Naive thymus-derived CD4-positive, alpha-beta T cell (primary cell): ENCODE measurements at regions not wholly inside any gene's neighbourhood (a gene's known extent, or its start where the extent isn't known, plus 50 kb on each side); places are given as distances from the start of the nearest gene placed in this dataset.
A peak's percentile ranks its signal among the peaks of the same experiment; 100 is the strongest.
"Not testable (repeated sequence)": the region's sequence is repeated elsewhere in the genome, so short reads cannot be mapped to it uniquely, and the experiment has no call there.

Experiments
- ATAC-seq: fragments of 150-1000 bp; cut with Tn5 transposase; 2 replicates; pipeline ENCODE4 v1.10.0; 2021; ENCODE audit warnings: mild to moderate bottlenecking, moderate library complexity
- CTCF ChIA-PET: fragments of 350-600 bp; sonication (Branson Sonifier 250); formaldehyde crosslinking; loops from one replicate; lab custom pipeline; 2021; ENCODE audit warnings: antibody characterized with exemption; lab: Charles Lee
- POLR2A ChIA-PET: fragments of 350-600 bp; sonication (Branson Sonifier 250); formaldehyde crosslinking; loops from one replicate; lab custom pipeline; 2021; ENCODE audit warnings: antibody characterized with exemption, inconsistent platforms; lab: Charles Lee
- DNase-seq, 9 donors: peaks; one replicate each; pipeline versions ENCODE4 v3.0.0 to v3.0.0-alpha.2; 2020 to 2022; ENCODE audit warnings: mixed read lengths in 1 of 9
- H3K27ac ChIP-seq: one replicate; pipeline ENCODE4 v1.7.0; 2013; ENCODE audit warnings: mild to moderate bottlenecking, low read depth, low read length, moderate library complexity
- H3K27me3 ChIP-seq, 2 donors: one replicate each; pipeline ENCODE4 v1.7.0; 2013; ENCODE audit warnings: low read length in 2 of 2, mild to moderate bottlenecking in 2 of 2, moderate library complexity in 2 of 2; ENCODE audit not compliant: control insufficient read depth in 2 of 2, insufficient read depth in 2 of 2
- H3K36me3 ChIP-seq, 3 experiments: 1 replicate in 2 of 3; 2 replicates in 1 of 3; pipeline ENCODE4 v1.7.0; 2013; ENCODE audit warnings: low read length in 3 of 3, mild to moderate bottlenecking in 3 of 3, moderate library complexity in 1 of 3; ENCODE audit not compliant: insufficient read depth in 3 of 3, control insufficient read depth in 2 of 3
- H3K4me1 ChIP-seq, 2 donors: one replicate each; pipeline ENCODE4 v1.7.0; 2013; ENCODE audit warnings: low read length in 2 of 2, mild to moderate bottlenecking in 2 of 2, moderate library complexity in 1 of 2; ENCODE audit not compliant: control insufficient read depth in 2 of 2, insufficient read depth in 2 of 2
- H3K4me3 ChIP-seq: 2 replicates; pipeline ENCODE4 v1.7.0; 2013; ENCODE audit warnings: mild to moderate bottlenecking, low read length
- H3K9me3 ChIP-seq, 3 experiments: 1 replicate in 2 of 3; 2 replicates in 1 of 3; pipeline ENCODE4 v1.7.0; 2013; ENCODE audit warnings: low read length in 3 of 3; ENCODE audit not compliant: control insufficient read depth in 2 of 3
- H3K27ac Mint-ChIP-seq, 9 donors: one replicate each; pipeline ENCODE4 v1.8.0; 2020 to 2022; ENCODE audit warnings: mixed read lengths in 9 of 9, mild to moderate bottlenecking in 8 of 9, moderate library complexity in 5 of 9, inconsistent platforms in 2 of 9
- H3K27me3 Mint-ChIP-seq, 5 donors: one replicate each; pipeline ENCODE4 v1.8.0; 2021 to 2022; ENCODE audit warnings: mixed read lengths in 5 of 5, mild to moderate bottlenecking in 1 of 5
- H3K36me3 Mint-ChIP-seq, 5 donors: one replicate each; pipeline ENCODE4 v1.8.0; 2020 to 2022; ENCODE audit warnings: mixed read lengths in 5 of 5, mild to moderate bottlenecking in 3 of 5, inconsistent platforms in 1 of 5
- H3K4me1 Mint-ChIP-seq, 7 donors: one replicate each; pipeline ENCODE4 v1.8.0; 2020 to 2022; ENCODE audit warnings: mixed read lengths in 7 of 7, mild to moderate bottlenecking in 3 of 7, inconsistent platforms in 1 of 7
- H3K4me3 Mint-ChIP-seq, 10 donors: one replicate each; pipeline ENCODE4 v1.8.0; 2020 to 2022; ENCODE audit warnings: mild to moderate bottlenecking in 10 of 10, mixed read lengths in 10 of 10, moderate library complexity in 6 of 10, inconsistent platforms in 2 of 10
- H3K9me3 Mint-ChIP-seq, 11 donors: one replicate each; pipeline ENCODE4 v1.8.0; 2020 to 2022; ENCODE audit warnings: mixed read lengths in 11 of 11, mild to moderate bottlenecking in 4 of 11, inconsistent platforms in 1 of 11, moderate library complexity in 1 of 11
- intact Hi-C, 2 donors: fragments of 100-400 bp; cut with micrococcal nuclease; formaldehyde crosslinking; loops; one replicate each; pipeline ENCODE4 v1.15.1; 2023

GRCh38 chr14:90458536-90458935, 61.7 kb downstream of the CALM1 start:
- POLR2A ChIA-PET = no interaction called here
- H3K4me3 ChIP-seq = no peak overlapping the region
- no peak overlapping the region for H3K27ac Mint-ChIP-seq
- no peaks in the 10 kb centered on the region for H3K4me1 ChIP-seq
- intact Hi-C loops = no loop called here
- no peak for DNase-seq
- H3K4me3 Mint-ChIP-seq = no peak overlapping the region
- H3K4me1 Mint-ChIP-seq = no peaks in the 10 kb centered on the region
- H3K27ac ChIP-seq = no peak overlapping the region
- no peak for ATAC-seq
- CTCF ChIA-PET = no interaction called here
- no peaks in the 10 kb centered on the region for H3K36me3 Mint-ChIP-seq
- no peaks in the 10 kb centered on the region for H3K27me3 ChIP-seq
- H3K9me3 Mint-ChIP-seq = no peaks in the 10 kb centered on the region
- H3K36me3 ChIP-seq = no peaks in the 10 kb centered on the region
- H3K9me3 ChIP-seq = no peaks in the 10 kb centered on the region
- H3K27me3 Mint-ChIP-seq = no peaks in the 10 kb centered on the region

GRCh38 chr14:90460136-90460535, 63.3 kb downstream of the CALM1 start:
- intact Hi-C loops = no loop called here
- Mint-ChIP-seq H3K27me3 (no peaks in the 10 kb centered on the region), H3K27ac (peak overlapping the region in 1 of 9 donors; percentile 22), H3K4me3 (no peak overlapping the region), H3K4me1 (no peaks in the 10 kb centered on the region), H3K36me3 (no peaks in the 10 kb centered on the region), H3K9me3 (no peaks in the 10 kb centered on the region)
- Histone ChIP-seq H3K27ac (no peak overlapping the region), H3K27me3 (no peaks in the 10 kb centered on the region), H3K36me3 (no peaks in the 10 kb centered on the region), H3K4me1 (no peaks in the 10 kb centered on the region), H3K9me3 (no peaks in the 10 kb centered on the region), H3K4me3 (no peak overlapping the region)
- CTCF ChIA-PET = no interaction called here
- POLR2A ChIA-PET = no interaction called here
- ATAC-seq (no peak), DNase-seq (no peak)

- Histone ChIP-seq H3K36me3 (no peaks in the 10 kb centered on the region), H3K9me3 (no peaks in the 10 kb centered on the region), H3K4me3 (no peak overlapping the region), H3K27me3 (no peaks in the 10 kb centered on the region), H3K4me1 (no peaks in the 10 kb centered on the region), H3K27ac (no peak overlapping the region)
- H3K9me3 Mint-ChIP-seq = peaks cover 0 to 2% (median 0%) of the 10 kb centered on the region in 11 donors
- H3K36me3 Mint-ChIP-seq = no peaks in the 10 kb centered on the region
- ChIA-PET POLR2A (no interaction called here), CTCF (no interaction called here)
- intact Hi-C loops = no loop called here
- no peaks in the 10 kb centered on the region for H3K4me1 Mint-ChIP-seq
- DNase-seq (no peak), ATAC-seq (no peak)
- no peak overlapping the region for H3K4me3 Mint-ChIP-seq
- peaks cover 0 to 3% (median 0%) of the 10 kb centered on the region in 5 donors for H3K27me3 Mint-ChIP-seq
- H3K27ac Mint-ChIP-seq = no peak overlapping the region
Observed at GRCh38 chr14:90461425-90461824, 64.6 kb downstream of the CALM1 start.

GRCh38 chr14:90464481-90464880, 67.7 kb downstream of the CALM1 start:
- DNase-seq (no peak), ATAC-seq (no peak)
- no peaks in the 10 kb centered on the region for H3K36me3 ChIP-seq
- CTCF ChIA-PET = no interaction called here
- no peaks in the 10 kb centered on the region for H3K4me1 ChIP-seq
- no peak overlapping the region for H3K27ac Mint-ChIP-seq
- peaks cover 0 to 6% (median 3%) of the 10 kb centered on the region in 11 donors for H3K9me3 Mint-ChIP-seq
- no peak overlapping the region for H3K27ac ChIP-seq
- peaks cover 0 to 8% (median 2%) of the 10 kb centered on the region in 5 donors for H3K27me3 Mint-ChIP-seq
- no peaks in the 10 kb centered on the region for H3K27me3 ChIP-seq
- H3K4me3 Mint-ChIP-seq = no peak overlapping the region
- intact Hi-C loops = no loop called here
- H3K4me3 ChIP-seq = no peak overlapping the region
- no peaks in the 10 kb centered on the region for H3K4me1 Mint-ChIP-seq
- H3K36me3 Mint-ChIP-seq = no peaks in the 10 kb centered on the region
- POLR2A ChIA-PET = no interaction called here
- H3K9me3 ChIP-seq = no peaks in the 10 kb centered on the region

- ChIA-PET CTCF (no interaction called here), POLR2A (no interaction called here)
- H3K9me3 Mint-ChIP-seq = peaks cover 0 to 20% (median 12%) of the 10 kb centered on the region in 11 donors
- Histone ChIP-seq H3K27me3 (no peaks in the 10 kb centered on the region), H3K27ac (no peak overlapping the region), H3K4me3 (no peak overlapping the region), H3K36me3 (no peaks in the 10 kb centered on the region), H3K9me3 (peaks cover 0 to 8% (median 0%) of the 10 kb centered on the region in 3 experiments), H3K4me1 (no peaks in the 10 kb centered on the region)
- no peak overlapping the region for H3K4me3 Mint-ChIP-seq
- DNase-seq (no peak), ATAC-seq (no peak)
- H3K27ac Mint-ChIP-seq = no peak overlapping the region
- intact Hi-C loops = no loop called here
- H3K4me1 Mint-ChIP-seq = no peaks in the 10 kb centered on the region
- H3K27me3 Mint-ChIP-seq = peaks cover 0 to 24% (median 9%) of the 10 kb centered on the region in 5 donors
- peaks cover 0 to 4% (median 0%) of the 10 kb centered on the region in 5 donors for H3K36me3 Mint-ChIP-seq
Observed at GRCh38 chr14:90467501-90467900, 70.7 kb downstream of the CALM1 start.

GRCh38 chr14:90469416-90469815, 72.6 kb downstream of the CALM1 start:
- Mint-ChIP-seq H3K9me3 (peaks cover 9 to 37% (median 15%) of the 10 kb centered on the region in 11 donors), H3K27me3 (peaks cover 10 to 30% (median 14%) of the 10 kb centered on the region in 5 donors)
- H3K4me1 ChIP-seq, DNase-seq, ATAC-seq, H3K36me3 ChIP-seq, CTCF ChIA-PET, H3K4me3 Mint-ChIP-seq, H3K27ac Mint-ChIP-seq, intact Hi-C loops, H3K4me1 Mint-ChIP-seq, H3K4me3 ChIP-seq, H3K36me3 Mint-ChIP-seq, POLR2A ChIA-PET, H3K27me3 ChIP-seq, H3K27ac ChIP-seq, H3K9me3 ChIP-seq: not testable (repeated sequence)

GRCh38 chr14:90472632-90473031, 75.8 kb downstream of the CALM1 start:
- Histone ChIP-seq H3K36me3 (no peaks in the 10 kb centered on the region), H3K27me3 (no peaks in the 10 kb centered on the region), H3K4me3 (no peak overlapping the region), H3K27ac (no peak overlapping the region), H3K4me1 (no peaks in the 10 kb centered on the region), H3K9me3 (peaks cover 0 to 8% (median 0%) of the 10 kb centered on the region in 3 experiments)
- Mint-ChIP-seq H3K9me3 (peaks cover 9 to 64% (median 22%) of the 10 kb centered on the region in 11 donors), H3K27me3 (peaks cover 12 to 31% (median 14%) of the 10 kb centered on the region in 5 donors), H3K4me3 (no peak overlapping the region), H3K27ac (no peak overlapping the region), H3K4me1 (no peaks in the 10 kb centered on the region), H3K36me3 (peaks cover 0 to 12% (median 0%) of the 10 kb centered on the region in 5 donors)
- DNase-seq = no peak
- CTCF ChIA-PET = no interaction called here
- ATAC-seq = no peak
- intact Hi-C loops = no loop called here
- POLR2A ChIA-PET = no interaction called here
